IPS-15b (cell line): ENCODE measurements at regions not wholly inside any gene's neighbourhood (a gene's known extent, or its start where the extent isn't known, plus 50 kb on each side); places are given as distances from the start of the nearest gene placed in this dataset.

Experiments used
- H3K27me3 ChIP-seq: one replicate; pipeline ENCODE4 v1.6.1; 2013; ENCODE audit warnings: low read length; ENCODE audit not compliant: control insufficient read depth, insufficient read depth
- H3K36me3 ChIP-seq: one replicate; pipeline ENCODE4 v1.6.1; 2013; ENCODE audit warnings: low read length; ENCODE audit not compliant: control insufficient read depth, insufficient read depth
- H3K4me1 ChIP-seq: one replicate; pipeline ENCODE4 v1.6.1; 2013; ENCODE audit warnings: mild to moderate bottlenecking, low read length; ENCODE audit not compliant: control insufficient read depth, insufficient read depth
- H3K4me3 ChIP-seq: one replicate; pipeline ENCODE4 v1.5.1; 2013; ENCODE audit warnings: low read depth, low read length
- H3K9ac ChIP-seq: one replicate; pipeline ENCODE4 v1.6.1; 2013; ENCODE audit warnings: low read depth, mild to moderate bottlenecking, low read length
- H3K9me3 ChIP-seq: one replicate; pipeline ENCODE4 v1.6.1; 2013; ENCODE audit warnings: mild to moderate bottlenecking, low read length; ENCODE audit not compliant: control insufficient read depth, insufficient read depth

- H3K9me3 ChIP-seq = no peaks in the 10 kb centered on the region
- H3K27me3 ChIP-seq = no peaks in the 10 kb centered on the region
- no peak overlapping the region for H3K9ac ChIP-seq
- no peaks in the 10 kb centered on the region for H3K36me3 ChIP-seq
- H3K4me3 ChIP-seq = no peak overlapping the region
- H3K4me1 ChIP-seq = peaks cover 5% of the 10 kb centered on the region
These were observed 126.1 kb downstream of the SEC14L1 start for GRCh38 chr17:77266891-77267341.

GRCh38 chr17:77269696-77270681 is 129.2 kb downstream of the SEC14L1 start:
- no peaks in the 10 kb centered on the region for H3K4me1 ChIP-seq
- H3K36me3 ChIP-seq = no peaks in the 10 kb centered on the region
- H3K9ac ChIP-seq = no peak overlapping the region
- no peak overlapping the region for H3K4me3 ChIP-seq
- no peaks in the 10 kb centered on the region for H3K27me3 ChIP-seq
- no peaks in the 10 kb centered on the region for H3K9me3 ChIP-seq

GRCh38 chr17:77271411-77271810 is 130.6 kb downstream of the SEC14L1 start:
- Histone ChIP-seq H3K36me3 (no peaks in the 10 kb centered on the region), H3K4me3 (no peak overlapping the region), H3K4me1 (no peaks in the 10 kb centered on the region), H3K9ac (no peak overlapping the region), H3K9me3 (no peaks in the 10 kb centered on the region), H3K27me3 (no peaks in the 10 kb centered on the region)

GRCh38 chr17:77273397-77274085 is 132.8 kb downstream of the SEC14L1 start:
- Histone ChIP-seq H3K27me3 (no peaks in the 10 kb centered on the region), H3K4me1 (no peaks in the 10 kb centered on the region), H3K4me3 (no peak overlapping the region), H3K9me3 (no peaks in the 10 kb centered on the region), H3K9ac (no peak overlapping the region), H3K36me3 (no peaks in the 10 kb centered on the region)

- no peak overlapping the region for H3K4me3 ChIP-seq
- no peak overlapping the region for H3K9ac ChIP-seq
- no peaks in the 10 kb centered on the region for H3K4me1 ChIP-seq
- no peaks in the 10 kb centered on the region for H3K36me3 ChIP-seq
- no peaks in the 10 kb centered on the region for H3K9me3 ChIP-seq
- H3K27me3 ChIP-seq = peaks cover 2% of the 10 kb centered on the region
These were observed 133.5 kb downstream of the SEC14L1 start for GRCh38 chr17:77274096-77274845.

- Histone ChIP-seq H3K4me1 (peaks cover 8% of the 10 kb centered on the region), H3K9ac (no peak overlapping the region), H3K4me3 (peak overlapping the region; percentile 62), H3K27me3 (peaks cover 18% of the 10 kb centered on the region), H3K36me3 (no peaks in the 10 kb centered on the region), H3K9me3 (no peaks in the 10 kb centered on the region)
These were observed 138.9 kb downstream of the SEC14L1 start for GRCh38 chr17:77279448-77280303.

GRCh38 chr17:77280304-77281121 is 139.7 kb downstream of the SEC14L1 start:
- Histone ChIP-seq H3K9ac (no peak overlapping the region), H3K4me3 (peak overlapping the region; percentile 62), H3K4me1 (peaks cover 8% of the 10 kb centered on the region), H3K36me3 (no peaks in the 10 kb centered on the region), H3K9me3 (no peaks in the 10 kb centered on the region), H3K27me3 (peaks cover 18% of the 10 kb centered on the region)

- Histone ChIP-seq H3K4me3 (peak overlapping the region; percentile 85), H3K9ac (peak overlapping the region; percentile 47), H3K27me3 (peaks cover 18% of the 10 kb centered on the region), H3K9me3 (no peaks in the 10 kb centered on the region), H3K36me3 (peaks cover 3% of the 10 kb centered on the region), H3K4me1 (peaks cover 8% of the 10 kb centered on the region)
These were observed 140.5 kb downstream of the SEC14L1 start for GRCh38 chr17:77281122-77281903.

GRCh38 chr17:77281904-77282367 is 141.2 kb downstream of the SEC14L1 start:
- Histone ChIP-seq H3K9me3 (no peaks in the 10 kb centered on the region), H3K9ac (peak overlapping the region; percentile 47), H3K4me1 (peaks cover 8% of the 10 kb centered on the region), H3K4me3 (peak overlapping the region; percentile 85), H3K36me3 (peaks cover 3% of the 10 kb centered on the region), H3K27me3 (peaks cover 18% of the 10 kb centered on the region)
